NT2/D1 (cell line): ENCODE measurements at regions not wholly inside any gene's neighbourhood (a gene's known extent, or its start where the extent isn't known, plus 50 kb on each side); places are given as distances from the start of the nearest gene placed in this dataset.

ENCODE experiments used
- SUZ12 ChIP-seq: IDR thresholded peaks from 2 replicates; pipeline ENCODE4 v1.6.1; 2011; ENCODE audit not compliant: insufficient read length, insufficient read depth; ENCODE audit errors: extremely low read depth
- YY1 ChIP-seq: IDR thresholded peaks from 2 replicates; pipeline ENCODE4 v1.6.1; 2011; ENCODE audit not compliant: insufficient read length, insufficient read depth
- ZNF274 ChIP-seq: IDR thresholded peaks from 2 replicates; pipeline ENCODE4 v1.6.1; 2011; ENCODE audit warnings: mild to moderate bottlenecking, low read depth, low read length

DNA sequence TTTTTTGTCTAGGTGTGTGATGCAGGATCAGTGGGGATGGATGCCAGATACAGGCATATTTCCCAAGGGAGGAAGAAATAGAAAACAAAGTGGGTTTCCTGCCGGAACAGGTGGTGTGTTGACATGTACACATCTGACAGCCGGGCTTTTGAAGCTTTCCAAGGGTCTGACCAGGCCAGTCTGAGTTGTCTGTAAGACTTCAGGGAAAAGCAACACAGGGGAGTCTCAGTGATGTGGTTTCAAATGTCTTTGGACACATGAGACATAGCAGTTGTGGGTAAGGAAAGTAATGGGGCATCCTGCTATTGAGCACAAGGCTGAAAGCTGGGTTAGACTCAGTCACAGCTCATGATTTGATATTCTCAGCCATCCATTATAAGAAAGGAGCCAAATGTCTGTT, 274.9 kb downstream of the PIK3R1 start:
- TF ChIP-seq ZNF274, result no peak
- TF ChIP-seq YY1, result no peak
- no peak for TF ChIP-seq SUZ12
